Gastrocnemius medialis (tissue), 4 donors: ENCODE measurements at regions not wholly inside any gene's neighbourhood (a gene's known extent, or its start where the extent isn't known, plus 50 kb on each side); places are given as distances from the start of the nearest gene placed in this dataset.

Experiments used
- ATAC-seq, 2 donors: fragments of 150-250 bp; one replicate each; pipeline ENCODE4 v1.9.1; 2016
- DNase-seq, 2 donors: peaks; one replicate each; pipeline ENCODE4 v3.0.0-alpha.2; 2019
- H3K27ac ChIP-seq, 4 donors: fragments of 200-600 bp; sonication (generic); 1 replicate in 1 of 4; 2 replicates in 3 of 4; pipeline ENCODE4 v1.5.1; 2016 to 2018; ENCODE audit warnings: mild to moderate bottlenecking in 2 of 4, moderate library complexity in 1 of 4
- H3K27me3 ChIP-seq, 3 donors: fragments of 200-600 bp; sonication (generic) in 2 of 3; 1 replicate in 1 of 3; 2 replicates in 2 of 3; pipeline versions ENCODE4 v1.5.1 to v1.6.0; 2016 to 2019; ENCODE audit warnings: mild to moderate bottlenecking in 1 of 3, moderate library complexity in 1 of 3
- H3K36me3 ChIP-seq, 2 donors: fragments of 200-600 bp; sonication (generic) in 1 of 2; one replicate each; pipeline ENCODE4 v1.5.1; 2017 to 2018
- H3K4me1 ChIP-seq, 2 donors: fragments of 200-600 bp; sonication (generic) in 1 of 2; one replicate each; pipeline ENCODE4 v1.5.1; 2016 to 2017; ENCODE audit warnings: mild to moderate bottlenecking in 2 of 2
- H3K4me3 ChIP-seq, 4 donors: fragments of 200-600 bp; sonication (generic) in 3 of 4; 1 replicate in 1 of 4; 2 replicates in 3 of 4; pipeline ENCODE4 v1.5.1; 2016 to 2019; ENCODE audit warnings: mild to moderate bottlenecking in 2 of 4
- H3K9me3 ChIP-seq, 3 donors: fragments of 200-600 bp; sonication (generic) in 2 of 3; 1 replicate in 1 of 3; 2 replicates in 2 of 3; pipeline ENCODE4 v1.5.1; 2016 to 2019
- POLR2A ChIP-seq, 2 donors: fragments of 450-650 bp; IDR thresholded peaks; one replicate each; pipeline ENCODE4 v1.6.1; 2017; ENCODE audit warnings: antibody characterized with exemption in 2 of 2, mild to moderate bottlenecking in 2 of 2, moderate library complexity in 2 of 2
- in situ Hi-C, 4 donors: fragments of 200-750 bp; cut with MboI; loops; one replicate each; pipeline versions ENCODE4 v1.15.0 to v1.8.0; 2017; ENCODE audit warnings: low sequenced_read_pairs in 4 of 4
- intact Hi-C: fragments of 100-400 bp; cut with DNase I; formaldehyde crosslinking; loops from one replicate; pipeline ENCODE4 v1.15.1; 2023; ENCODE audit warnings: low total_unique reads
- TF ChIP-seq, protein P1 (sequence below), 5 experiments: fragments of 450-650 bp in 3 of 5; fragments of 200-600 bp in 2 of 5; sonication (generic) in 2 of 5; IDR thresholded peaks in 4 of 5; conservative IDR thresholded peaks in 1 of 5; 1 replicate in 4 of 5; 2 replicates in 1 of 5; pipeline ENCODE4 v1.5.1; 2016 to 2019; ENCODE audit warnings: antibody characterized with exemption in 5 of 5, mild to moderate bottlenecking in 3 of 5, moderate library complexity in 3 of 5

GRCh38 chr6:56347526-56347925 is 100.1 kb upstream of the COL21A1 start:
- Histone ChIP-seq H3K27me3 (no peaks in the 10 kb centered on the region), H3K27ac (no peak overlapping the region), H3K4me1 (no peaks in the 10 kb centered on the region), H3K9me3 (no peaks in the 10 kb centered on the region), H3K36me3 (no peaks in the 10 kb centered on the region), H3K4me3 (no peak overlapping the region)
- intact Hi-C loops = no loop called here
- TF ChIP-seq, protein P1, sequence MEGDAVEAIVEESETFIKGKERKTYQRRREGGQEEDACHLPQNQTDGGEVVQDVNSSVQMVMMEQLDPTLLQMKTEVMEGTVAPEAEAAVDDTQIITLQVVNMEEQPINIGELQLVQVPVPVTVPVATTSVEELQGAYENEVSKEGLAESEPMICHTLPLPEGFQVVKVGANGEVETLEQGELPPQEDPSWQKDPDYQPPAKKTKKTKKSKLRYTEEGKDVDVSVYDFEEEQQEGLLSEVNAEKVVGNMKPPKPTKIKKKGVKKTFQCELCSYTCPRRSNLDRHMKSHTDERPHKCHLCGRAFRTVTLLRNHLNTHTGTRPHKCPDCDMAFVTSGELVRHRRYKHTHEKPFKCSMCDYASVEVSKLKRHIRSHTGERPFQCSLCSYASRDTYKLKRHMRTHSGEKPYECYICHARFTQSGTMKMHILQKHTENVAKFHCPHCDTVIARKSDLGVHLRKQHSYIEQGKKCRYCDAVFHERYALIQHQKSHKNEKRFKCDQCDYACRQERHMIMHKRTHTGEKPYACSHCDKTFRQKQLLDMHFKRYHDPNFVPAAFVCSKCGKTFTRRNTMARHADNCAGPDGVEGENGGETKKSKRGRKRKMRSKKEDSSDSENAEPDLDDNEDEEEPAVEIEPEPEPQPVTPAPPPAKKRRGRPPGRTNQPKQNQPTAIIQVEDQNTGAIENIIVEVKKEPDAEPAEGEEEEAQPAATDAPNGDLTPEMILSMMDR (IDR thresholded peaks at IDR 0.05 in 4 of 5, conservative IDR thresholded peaks at IDR 0.05 in 1 of 5) = no peak
- no peak for TF ChIP-seq POLR2A (IDR thresholded peaks at IDR 0.05)
- in situ Hi-C loops = no loop called here
- DNase-seq (no peak), ATAC-seq (no peak)

GRCh38 chr6:56346958-56347357 is 99.6 kb upstream of the COL21A1 start:
- Histone ChIP-seq H3K27ac (no peak overlapping the region), H3K27me3 (no peaks in the 10 kb centered on the region), H3K4me1 (no peaks in the 10 kb centered on the region), H3K9me3 (no peaks in the 10 kb centered on the region), H3K4me3 (no peak overlapping the region), H3K36me3 (no peaks in the 10 kb centered on the region)
- no peak for DNase-seq
- no peak for ATAC-seq
- intact Hi-C loops = no loop called here
- in situ Hi-C loops = no loop called here
- TF ChIP-seq POLR2A (IDR thresholded peaks at IDR 0.05) = no peak
- TF ChIP-seq, protein P1 (IDR thresholded peaks at IDR 0.05 in 4 of 5, conservative IDR thresholded peaks at IDR 0.05 in 1 of 5) = no peak

DNA sequence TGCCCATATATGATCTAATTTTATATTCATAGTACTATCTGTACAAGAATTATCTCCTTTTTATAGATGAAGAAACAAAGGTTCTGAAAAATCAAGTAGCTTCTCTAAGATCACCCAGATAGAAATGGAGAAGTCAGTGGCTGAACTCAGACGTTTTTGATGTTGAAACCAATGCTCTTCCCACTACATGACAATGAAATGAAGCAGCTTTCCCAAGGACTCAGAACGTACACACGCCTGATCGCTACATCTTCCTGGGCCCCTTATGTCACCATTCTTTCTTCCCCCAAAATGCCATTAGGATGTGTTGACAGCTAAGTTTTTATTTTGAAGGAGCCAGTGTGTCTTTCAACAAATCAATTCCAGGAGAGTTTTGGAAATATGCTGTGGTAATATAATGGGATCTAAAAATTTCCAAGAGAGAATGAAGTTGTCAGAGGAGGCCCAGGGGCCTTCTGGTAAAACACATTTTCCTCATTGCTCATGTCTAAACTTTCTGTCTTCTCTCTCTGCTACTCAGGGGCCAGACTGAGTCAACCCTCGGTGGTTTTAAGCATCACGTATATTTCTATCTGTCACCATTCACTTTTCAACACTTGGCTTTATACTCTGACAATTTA is 98.1 kb upstream of the COL21A1 start:
- Histone ChIP-seq H3K4me3 (no peak overlapping the region), H3K36me3 (no peaks in the 10 kb centered on the region), H3K9me3 (no peaks in the 10 kb centered on the region), H3K4me1 (no peaks in the 10 kb centered on the region), H3K27me3 (no peaks in the 10 kb centered on the region), H3K27ac (no peak overlapping the region)
- in situ Hi-C loops = no loop called here
- TF ChIP-seq POLR2A (IDR thresholded peaks at IDR 0.05) = no peak
- TF ChIP-seq, protein P1 (IDR thresholded peaks at IDR 0.05 in 4 of 5, conservative IDR thresholded peaks at IDR 0.05 in 1 of 5) = no peak
- intact Hi-C loops = no loop called here
- ATAC-seq = no peak
- no peak for DNase-seq

GRCh38 chr6:56343295-56343694 is 95.9 kb upstream of the COL21A1 start:
- ATAC-seq (no peak), DNase-seq (no peak)
- in situ Hi-C loops (no loop called here), intact Hi-C loops (no loop called here)
- H3K36me3 ChIP-seq = no peaks in the 10 kb centered on the region
- H3K4me3 ChIP-seq = no peak overlapping the region
- H3K9me3 ChIP-seq = no peaks in the 10 kb centered on the region
- H3K27ac ChIP-seq = no peak overlapping the region
- no peaks in the 10 kb centered on the region for H3K27me3 ChIP-seq
- H3K4me1 ChIP-seq = no peaks in the 10 kb centered on the region
- TF ChIP-seq, protein P1 (IDR thresholded peaks at IDR 0.05 in 4 of 5, conservative IDR thresholded peaks at IDR 0.05 in 1 of 5) = no peak
- no peak for TF ChIP-seq POLR2A (IDR thresholded peaks at IDR 0.05)

DNA sequence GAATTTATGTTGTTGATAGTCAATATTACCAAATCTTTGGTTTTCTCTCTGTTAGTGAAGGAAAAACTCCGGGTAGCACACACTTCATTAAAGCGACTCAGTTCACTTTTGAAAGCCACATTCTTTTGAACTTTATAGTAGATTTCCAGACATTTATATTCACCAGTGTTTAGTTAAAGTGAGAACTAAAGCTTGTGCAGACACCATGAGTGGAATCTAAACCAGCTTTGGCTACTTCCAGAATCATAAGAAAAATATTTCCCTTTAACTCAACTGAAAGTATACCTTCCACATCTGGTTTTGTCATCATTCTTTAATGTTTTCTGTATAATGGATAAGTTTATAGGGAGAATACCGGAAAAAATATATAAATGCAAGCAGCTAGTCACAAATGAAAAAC is 92.1 kb upstream of the COL21A1 start:
- ATAC-seq (no peak), DNase-seq (no peak)
- TF ChIP-seq, protein P1 (IDR thresholded peaks at IDR 0.05 in 4 of 5, conservative IDR thresholded peaks at IDR 0.05 in 1 of 5) = no peak
- no peak for TF ChIP-seq POLR2A (IDR thresholded peaks at IDR 0.05)
- Histone ChIP-seq H3K4me1 (no peaks in the 10 kb centered on the region), H3K36me3 (no peaks in the 10 kb centered on the region), H3K9me3 (no peaks in the 10 kb centered on the region), H3K27ac (no peak overlapping the region), H3K27me3 (no peaks in the 10 kb centered on the region), H3K4me3 (no peak overlapping the region)
- in situ Hi-C loops (no loop called here), intact Hi-C loops (no loop called here)
